Skeletal muscle tissue (tissue), 3 donors: ENCODE measurements at regions not wholly inside any gene's neighbourhood (a gene's known extent, or its start where the extent isn't known, plus 50 kb on each side); places are given as distances from the start of the nearest gene placed in this dataset.

Experiments used
- H3K27ac ChIP-seq: one replicate; pipeline ENCODE4 v1.7.0; 2013; ENCODE audit warnings: mild to moderate bottlenecking, low read depth, low read length, inconsistent platforms
- H3K27me3 ChIP-seq, 3 donors: one replicate each; pipeline ENCODE4 v1.7.0; 2013; ENCODE audit warnings: low read length in 3 of 3; ENCODE audit not compliant: control insufficient read depth in 3 of 3, insufficient read depth in 3 of 3
- H3K36me3 ChIP-seq, 3 donors: one replicate each; pipeline ENCODE4 v1.7.0; 2013; ENCODE audit warnings: low read length in 3 of 3; ENCODE audit not compliant: control insufficient read depth in 3 of 3, insufficient read depth in 3 of 3
- H3K4me1 ChIP-seq, 3 donors: one replicate each; pipeline ENCODE4 v1.7.0; 2013; ENCODE audit warnings: low read length in 3 of 3, mild to moderate bottlenecking in 3 of 3; ENCODE audit not compliant: control insufficient read depth in 3 of 3, insufficient read depth in 3 of 3
- H3K4me3 ChIP-seq, 3 donors: one replicate each; pipeline ENCODE4 v1.7.0; 2013; ENCODE audit warnings: low read length in 3 of 3
- H3K9ac ChIP-seq, 3 donors: one replicate each; pipeline ENCODE4 v1.7.0; 2013; ENCODE audit warnings: low read length in 3 of 3, mild to moderate bottlenecking in 3 of 3, moderate library complexity in 2 of 3, low read depth in 1 of 3
- H3K9me3 ChIP-seq, 3 donors: one replicate each; pipeline ENCODE4 v1.7.0; 2013; ENCODE audit warnings: low read length in 3 of 3; ENCODE audit not compliant: control insufficient read depth in 3 of 3
- donor health status: Osteomylitis.

GRCh38 chr15:95588056-95588455 is 742.4 kb upstream of the NR2F2 start:
- Histone ChIP-seq H3K4me1 (no peaks in the 10 kb centered on the region), H3K27me3 (no peaks in the 10 kb centered on the region), H3K9me3 (no peaks in the 10 kb centered on the region), H3K4me3 (no peak overlapping the region), H3K36me3 (no peaks in the 10 kb centered on the region), H3K9ac (no peak overlapping the region), H3K27ac (no peak overlapping the region)

GRCh38 chr15:95590533-95591044 is 739.9 kb upstream of the NR2F2 start:
- no peaks in the 10 kb centered on the region for H3K9me3 ChIP-seq
- H3K27ac ChIP-seq: no peak overlapping the region

GRCh38 chr15:95591270-95591669 is 739.2 kb upstream of the NR2F2 start:
- Histone ChIP-seq H3K27ac (no peak overlapping the region), H3K27me3 (no peaks in the 10 kb centered on the region), H3K4me3 (no peak overlapping the region), H3K36me3 (no peaks in the 10 kb centered on the region), H3K4me1 (no peaks in the 10 kb centered on the region), H3K9me3 (no peaks in the 10 kb centered on the region), H3K9ac (no peak overlapping the region)

More at GRCh38 chr15:95590533-95591044, 739.9 kb upstream of the NR2F2 start:
- Histone ChIP-seq H3K9ac (no peak overlapping the region), H3K4me1 (no peaks in the 10 kb centered on the region), H3K27me3 (no peaks in the 10 kb centered on the region), H3K4me3 (no peak overlapping the region), H3K36me3 (no peaks in the 10 kb centered on the region)

- Histone ChIP-seq H3K4me3 (no peak overlapping the region), H3K27ac (no peak overlapping the region), H3K4me1 (no peaks in the 10 kb centered on the region), H3K27me3 (no peaks in the 10 kb centered on the region), H3K36me3 (no peaks in the 10 kb centered on the region), H3K9me3 (no peaks in the 10 kb centered on the region), H3K9ac (no peak overlapping the region)
These were observed 738.6 kb upstream of the NR2F2 start for GRCh38 chr15:95591886-95592285.

DNA sequence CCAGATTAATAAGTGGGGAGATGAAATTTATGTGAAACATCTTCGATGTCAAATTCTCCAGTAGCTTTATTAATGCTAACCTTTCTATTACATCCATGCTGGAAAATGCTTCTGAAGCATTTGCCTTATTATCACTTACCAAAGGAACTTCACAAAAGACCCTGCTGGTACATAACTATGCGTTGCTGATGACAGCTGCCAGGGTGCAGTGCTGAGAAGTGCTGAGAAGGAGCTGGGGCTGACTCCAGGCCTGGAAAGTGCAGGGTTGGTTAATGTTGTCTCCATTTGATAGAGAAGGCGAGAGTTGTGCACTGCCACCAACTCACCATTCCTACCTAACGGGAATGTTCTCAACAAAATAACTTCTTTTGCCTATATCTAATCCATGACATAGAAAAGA is 736.0 kb upstream of the NR2F2 start:
- Histone ChIP-seq H3K9me3 (no peaks in the 10 kb centered on the region), H3K9ac (no peak overlapping the region), H3K27ac (no peak overlapping the region), H3K4me1 (no peaks in the 10 kb centered on the region), H3K4me3 (no peak overlapping the region), H3K27me3 (no peaks in the 10 kb centered on the region), H3K36me3 (no peaks in the 10 kb centered on the region)

DNA sequence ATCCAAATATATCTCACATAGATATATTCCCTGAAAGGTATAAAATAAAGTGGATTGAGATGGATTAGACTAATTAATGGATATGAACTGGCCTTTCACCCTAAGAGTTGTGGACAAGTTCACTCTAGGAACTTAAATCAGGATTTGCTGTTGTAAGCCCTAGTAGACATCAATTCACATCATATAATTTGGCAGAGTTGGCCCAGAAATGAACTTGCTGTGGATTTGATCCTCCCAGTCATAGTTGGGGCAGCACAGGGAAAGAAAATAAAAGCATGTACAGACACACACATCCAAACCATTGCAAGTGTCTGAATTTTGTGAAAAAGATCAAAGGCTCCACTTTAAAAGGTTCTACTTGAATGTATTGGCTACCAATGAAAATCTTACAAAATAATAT is 734.7 kb upstream of the NR2F2 start:
- no peaks in the 10 kb centered on the region for H3K9me3 ChIP-seq
- H3K36me3 ChIP-seq: no peaks in the 10 kb centered on the region
- H3K4me3 ChIP-seq: no peak overlapping the region
- no peak overlapping the region for H3K27ac ChIP-seq
- H3K27me3 ChIP-seq: no peaks in the 10 kb centered on the region
- H3K4me1 ChIP-seq: no peaks in the 10 kb centered on the region
- no peak overlapping the region for H3K9ac ChIP-seq

DNA sequence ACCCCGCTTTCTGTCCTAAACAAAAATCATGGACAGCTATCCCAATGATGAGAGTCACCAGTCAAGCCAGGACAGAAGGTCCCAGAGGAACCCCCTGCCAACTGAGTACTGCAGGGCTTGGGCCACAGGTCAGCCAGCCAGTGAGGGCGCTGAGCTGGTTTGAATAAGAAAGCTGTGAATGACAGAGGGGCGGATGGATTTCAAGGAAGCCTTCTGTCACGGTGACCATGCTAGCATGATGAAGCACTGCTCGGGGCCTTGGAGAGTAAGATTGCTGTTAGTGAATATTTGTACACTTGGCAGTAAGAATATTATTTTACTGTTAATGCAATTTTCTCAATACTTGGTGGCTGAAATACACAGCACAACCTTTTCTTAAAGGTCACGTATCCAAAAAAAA is 734.0 kb upstream of the NR2F2 start:
- no peaks in the 10 kb centered on the region for H3K4me1 ChIP-seq
- H3K36me3 ChIP-seq: no peaks in the 10 kb centered on the region
- no peak overlapping the region for H3K27ac ChIP-seq
- H3K9me3 ChIP-seq: no peaks in the 10 kb centered on the region
- H3K27me3 ChIP-seq: no peaks in the 10 kb centered on the region
- H3K9ac ChIP-seq: no peak overlapping the region
- no peak overlapping the region for H3K4me3 ChIP-seq

- Histone ChIP-seq H3K9me3 (no peaks in the 10 kb centered on the region), H3K27me3 (no peaks in the 10 kb centered on the region), H3K36me3 (no peaks in the 10 kb centered on the region), H3K27ac (no peak overlapping the region), H3K9ac (no peak overlapping the region), H3K4me1 (no peaks in the 10 kb centered on the region), H3K4me3 (no peak overlapping the region)
These were observed 732.1 kb upstream of the NR2F2 start for GRCh38 chr15:95598251-95598855.

DNA sequence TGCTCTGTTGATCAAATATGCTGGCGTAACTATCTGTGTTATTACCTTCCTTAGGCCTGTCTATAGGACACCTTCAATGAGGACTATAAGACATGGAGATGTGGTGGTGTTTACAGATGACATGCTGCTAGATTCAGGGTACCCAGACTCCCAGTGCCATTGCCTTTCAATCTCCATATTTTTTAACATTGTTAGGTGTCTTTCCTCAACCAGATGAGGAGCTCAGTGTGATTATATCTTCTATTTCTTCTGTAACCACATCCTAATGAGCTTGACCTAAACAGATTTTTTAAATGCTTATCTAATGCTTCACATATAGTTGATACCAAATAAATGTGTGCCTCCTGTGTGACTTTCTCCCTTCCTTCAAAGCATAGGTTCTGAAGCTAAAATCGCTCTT is 730.1 kb upstream of the NR2F2 start:
- Histone ChIP-seq H3K27me3 (no peaks in the 10 kb centered on the region), H3K4me3 (no peak overlapping the region), H3K4me1 (peaks cover 0 to 4% (median 0%) of the 10 kb centered on the region in 3 donors), H3K9me3 (no peaks in the 10 kb centered on the region), H3K36me3 (no peaks in the 10 kb centered on the region), H3K27ac (no peak overlapping the region), H3K9ac (no peak overlapping the region)

GRCh38 chr15:95600884-95601283 is 729.6 kb upstream of the NR2F2 start:
- H3K9ac ChIP-seq: no peak overlapping the region
- no peak overlapping the region for H3K4me3 ChIP-seq
- H3K27me3 ChIP-seq: no peaks in the 10 kb centered on the region
- H3K4me1 ChIP-seq: peaks cover 0 to 4% (median 0%) of the 10 kb centered on the region in 3 donors
- no peak overlapping the region for H3K27ac ChIP-seq
- no peaks in the 10 kb centered on the region for H3K9me3 ChIP-seq
- H3K36me3 ChIP-seq: no peaks in the 10 kb centered on the region
